ENCODE measurements at regions not wholly inside any gene's neighbourhood (a gene's known extent, or its start where the extent isn't known, plus 50 kb on each side); places are given as distances from the start of the nearest gene placed in this dataset.

DNA sequence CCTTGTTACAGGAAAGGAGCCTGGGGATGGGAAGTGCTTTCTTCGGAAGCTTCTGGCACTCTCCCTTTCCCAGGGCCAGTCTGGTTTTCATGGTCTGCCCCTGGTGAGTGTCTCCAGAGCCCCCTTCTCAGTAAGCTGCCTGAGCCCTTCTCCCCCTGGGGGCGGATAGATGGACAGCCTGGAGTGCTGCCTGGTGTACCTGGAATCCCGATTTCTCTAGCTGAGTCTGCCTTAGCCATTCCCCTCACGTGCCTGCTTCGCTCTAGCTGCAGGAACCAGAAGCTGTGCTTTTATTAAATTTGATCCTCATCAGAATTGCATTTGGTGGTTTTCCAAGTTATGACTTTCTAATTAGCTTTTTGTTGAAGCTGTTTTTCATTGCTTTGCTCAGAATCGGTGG lies 152.9 kb upstream of the NAV2 start:
- Mint-ChIP-seq H3K4me1 (peaks cover 1% of the 10 kb centered on the region), H3K9me3 (ENCODE audit: insufficient read depth) (no peaks in the 10 kb centered on the region), H3K4me3 (no peak overlapping the region), H3K27ac (no peak overlapping the region), H3K27me3 (peaks cover 11% of the 10 kb centered on the region)
- Histone ChIP-seq H2AFZ (ENCODE audit: insufficient read depth, low read depth, low read length, poor library complexity, severe bottlenecking) (no peak overlapping the region), H3K79me2 (ENCODE audit: control insufficient read depth, insufficient read depth, low read length) (no peaks in the 10 kb centered on the region), H3K27ac (ENCODE audit: low read length in 2 of 2) (no peak overlapping the region), H3K27me3 (replicated peaks in 1 of 4; ENCODE audit: control extremely low read depth in 1 of 4, control insufficient read depth in 3 of 4, insufficient read depth in 4 of 4, low read length in 3 of 4) (peaks cover 0 to 23% (median 7%) of the 10 kb centered on the region in 4 experiments), H3K4me2 (replicated peaks; ENCODE audit: low read depth, low read length, poor library complexity, severe bottlenecking) (no peak overlapping the region), H3K9me3 (ENCODE audit: control extremely low read depth in 1 of 3, control insufficient read depth in 2 of 3, insufficient read depth in 1 of 3, low read length in 2 of 3) (no peaks in the 10 kb centered on the region), H3K4me1 (ENCODE audit: control insufficient read depth in 2 of 2, insufficient read depth in 2 of 2, low read length in 2 of 2) (no peaks in the 10 kb centered on the region), H3K4me3 (ENCODE audit: control extremely low read depth in 1 of 5, extremely low read depth in 1 of 5, insufficient read depth in 1 of 5, low read depth in 2 of 5, low read length in 4 of 5) (no peak overlapping the region), H3K9ac (ENCODE audit: low read length) (no peak overlapping the region), H3K36me3 (replicated peaks in 1 of 2; ENCODE audit: control extremely low read depth in 1 of 2, control insufficient read depth in 1 of 2, extremely low read depth in 1 of 2, insufficient read depth in 2 of 2, low read length in 1 of 2) (no peaks in the 10 kb centered on the region), H4K20me1 (ENCODE audit: control insufficient read depth, insufficient read depth, low read length, poor library complexity, severe bottlenecking) (no peaks in the 10 kb centered on the region)
- DNase-seq (no peak), ATAC-seq (ENCODE audit: low read depth) (no peak)
- WGBS (ENCODE audit: insufficient coverage): 74% methylated on average over 5 of the region's 6 CpGs
- TF ChIP-seq, protein P1, sequence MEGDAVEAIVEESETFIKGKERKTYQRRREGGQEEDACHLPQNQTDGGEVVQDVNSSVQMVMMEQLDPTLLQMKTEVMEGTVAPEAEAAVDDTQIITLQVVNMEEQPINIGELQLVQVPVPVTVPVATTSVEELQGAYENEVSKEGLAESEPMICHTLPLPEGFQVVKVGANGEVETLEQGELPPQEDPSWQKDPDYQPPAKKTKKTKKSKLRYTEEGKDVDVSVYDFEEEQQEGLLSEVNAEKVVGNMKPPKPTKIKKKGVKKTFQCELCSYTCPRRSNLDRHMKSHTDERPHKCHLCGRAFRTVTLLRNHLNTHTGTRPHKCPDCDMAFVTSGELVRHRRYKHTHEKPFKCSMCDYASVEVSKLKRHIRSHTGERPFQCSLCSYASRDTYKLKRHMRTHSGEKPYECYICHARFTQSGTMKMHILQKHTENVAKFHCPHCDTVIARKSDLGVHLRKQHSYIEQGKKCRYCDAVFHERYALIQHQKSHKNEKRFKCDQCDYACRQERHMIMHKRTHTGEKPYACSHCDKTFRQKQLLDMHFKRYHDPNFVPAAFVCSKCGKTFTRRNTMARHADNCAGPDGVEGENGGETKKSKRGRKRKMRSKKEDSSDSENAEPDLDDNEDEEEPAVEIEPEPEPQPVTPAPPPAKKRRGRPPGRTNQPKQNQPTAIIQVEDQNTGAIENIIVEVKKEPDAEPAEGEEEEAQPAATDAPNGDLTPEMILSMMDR (IDR thresholded peaks at IDR 0.05): no peak
- TF ChIP-seq EZH2 (IDR thresholded peaks at IDR 0.05; ENCODE audit: borderline replicate concordance, insufficient read depth, low read depth, low read length, poor library complexity, severe bottlenecking): no peak
- CTCF ChIA-PET: interaction anchor here (0.7 to 3.4 kb wide), 19 partner anchors 9 to 573 kb away, joined by 3 to 20 read pairs (median 5); no protein-coding TSS in a partner anchor
- POLR2A ChIA-PET: no interaction called here
- intact Hi-C loops (cut with micrococcal nuclease): loop anchor here (5.0 kb wide), 1 partner anchor 573 kb away; no protein-coding TSS in a partner anchor

DNA sequence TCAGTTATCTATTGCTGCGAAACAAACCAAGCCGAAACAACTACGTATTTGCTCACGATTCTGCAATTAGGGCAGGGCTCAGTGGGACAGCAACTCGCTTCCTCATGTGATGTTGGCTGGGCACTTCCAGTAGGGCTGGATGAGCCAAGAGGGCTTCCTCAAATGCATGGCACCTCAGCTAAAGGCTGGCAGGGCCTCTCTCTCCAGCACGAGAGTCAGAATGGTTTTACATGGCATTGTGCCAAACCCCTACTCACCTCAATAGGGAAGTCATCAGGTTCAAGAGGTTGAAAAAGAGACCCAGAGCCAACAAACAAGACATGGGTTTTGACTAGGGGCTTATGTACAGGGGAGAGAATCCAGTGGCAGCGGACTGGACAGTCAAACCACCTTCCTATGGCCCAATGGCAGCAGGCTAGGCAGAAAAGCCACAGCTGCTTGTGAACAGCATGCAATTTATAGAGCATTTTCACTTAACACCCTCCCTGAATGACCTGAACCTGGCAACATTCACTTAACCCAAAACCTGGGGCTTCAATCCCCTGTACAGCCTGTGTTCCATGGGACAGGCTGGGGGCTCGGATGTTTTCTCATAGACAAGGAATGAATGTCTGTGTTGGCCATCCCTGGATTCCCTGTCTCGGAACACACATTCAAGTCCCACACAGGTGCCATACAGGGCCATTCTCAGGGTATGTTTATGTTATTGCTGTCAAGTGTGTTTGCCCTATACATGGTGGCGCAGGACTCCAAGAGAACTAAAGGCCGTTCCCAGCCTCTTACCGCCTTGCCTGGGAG lies 154.2 kb upstream of the NAV2 start:
- WGBS (ENCODE audit: insufficient coverage): 73% methylated on average over 8 of the region's 12 CpGs
- no peak overlapping the region for H3K27ac ChIP-seq (ENCODE audit: low read length in 2 of 2)
- intact Hi-C loops (cut with micrococcal nuclease): no loop called here
- no peaks in the 10 kb centered on the region for H4K20me1 ChIP-seq (ENCODE audit: control insufficient read depth, insufficient read depth, low read length, poor library complexity, severe bottlenecking)
- ATAC-seq (ENCODE audit: low read depth) (no peak), DNase-seq (no peak)
- no peaks in the 10 kb centered on the region for H3K36me3 ChIP-seq (replicated peaks in 1 of 2; ENCODE audit: control extremely low read depth in 1 of 2, control insufficient read depth in 1 of 2, extremely low read depth in 1 of 2, insufficient read depth in 2 of 2, low read length in 1 of 2)
- Mint-ChIP-seq H3K27me3 (peaks cover 11% of the 10 kb centered on the region), H3K4me1 (peaks cover 1% of the 10 kb centered on the region), H3K9me3 (ENCODE audit: insufficient read depth) (no peaks in the 10 kb centered on the region), H3K4me3 (no peak overlapping the region), H3K27ac (no peak overlapping the region)
- CTCF ChIA-PET: interaction anchor here (0.7 to 3.1 kb wide), 10 partner anchors 9 to 575 kb away, joined by 3 to 14 read pairs (median 5); no protein-coding TSS in a partner anchor
- peaks cover 0 to 20% (median 6%) of the 10 kb centered on the region in 4 experiments for H3K27me3 ChIP-seq (replicated peaks in 1 of 4; ENCODE audit: control extremely low read depth in 1 of 4, control insufficient read depth in 3 of 4, insufficient read depth in 4 of 4, low read length in 3 of 4)
- no peaks in the 10 kb centered on the region for H3K79me2 ChIP-seq (ENCODE audit: control insufficient read depth, insufficient read depth, low read length)
- H3K4me1 ChIP-seq (ENCODE audit: control insufficient read depth in 2 of 2, insufficient read depth in 2 of 2, low read length in 2 of 2): peaks cover 0 to 4% of the 10 kb centered on the region in 2 donors
- no peak overlapping the region for H3K4me2 ChIP-seq (replicated peaks; ENCODE audit: low read depth, low read length, poor library complexity, severe bottlenecking)
- H3K9me3 ChIP-seq (ENCODE audit: control extremely low read depth in 1 of 3, control insufficient read depth in 2 of 3, insufficient read depth in 1 of 3, low read length in 2 of 3): peaks cover 0 to 5% (median 0%) of the 10 kb centered on the region in 3 donors
- no peak overlapping the region for H3K4me3 ChIP-seq (ENCODE audit: control extremely low read depth in 1 of 5, extremely low read depth in 1 of 5, insufficient read depth in 1 of 5, low read depth in 2 of 5, low read length in 4 of 5)
- POLR2A ChIA-PET: no interaction called here
- no peak overlapping the region for H3K9ac ChIP-seq (ENCODE audit: low read length)
- no peak overlapping the region for H2AFZ ChIP-seq (ENCODE audit: insufficient read depth, low read depth, low read length, poor library complexity, severe bottlenecking)
- no peak for TF ChIP-seq EZH2 (IDR thresholded peaks at IDR 0.05; ENCODE audit: borderline replicate concordance, insufficient read depth, low read depth, low read length, poor library complexity, severe bottlenecking)
- TF ChIP-seq, protein P1 (IDR thresholded peaks at IDR 0.05): no peak

Data from B cell (primary cell).